Suppressor macrophage treated with lipopolysaccharide for 1 hour (primary cell): ENCODE measurements at regions not wholly inside any gene's neighbourhood (a gene's known extent, or its start where the extent isn't known, plus 50 kb on each side); places are given as distances from the start of the nearest gene placed in this dataset.
"Not testable (repeated sequence)": the region's sequence is repeated elsewhere in the genome, so short reads cannot be mapped to it uniquely, and the experiment has no call there.

Experiments used
- DNase-seq, 3 donors: peaks; one replicate each; pipeline ENCODE4 v3.0.0-alpha.2; 2020 to 2022

GRCh38 chr3:39657075-39657474 is 152.3 kb upstream of the MYRIP start:
- no peak for DNase-seq

DNA sequence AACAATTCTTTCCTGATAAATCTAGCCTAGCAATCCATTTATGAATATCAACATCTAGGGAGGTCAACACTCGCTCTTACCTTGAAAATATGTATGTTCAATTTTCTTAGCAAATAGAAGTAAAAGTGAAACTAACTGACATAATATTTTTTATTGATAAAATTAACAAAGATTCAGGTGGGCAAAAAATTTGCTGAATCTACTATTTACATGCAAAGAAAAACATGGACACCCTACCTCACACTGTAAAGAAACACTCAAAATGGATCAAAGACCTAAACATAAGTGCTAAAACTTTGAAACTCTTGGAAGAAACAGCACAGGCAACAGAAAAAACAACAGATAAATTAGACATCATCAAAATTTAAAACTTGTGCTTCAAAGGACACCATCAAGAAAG is 151.6 kb upstream of the MYRIP start:
- DNase-seq: no peak

- DNase-seq: no peak
Measured at GRCh38 chr3:39664931-39665330, 144.5 kb upstream of the MYRIP start.

- no peak for DNase-seq
Measured at GRCh38 chr3:39665441-39665840, 144.0 kb upstream of the MYRIP start.

DNA sequence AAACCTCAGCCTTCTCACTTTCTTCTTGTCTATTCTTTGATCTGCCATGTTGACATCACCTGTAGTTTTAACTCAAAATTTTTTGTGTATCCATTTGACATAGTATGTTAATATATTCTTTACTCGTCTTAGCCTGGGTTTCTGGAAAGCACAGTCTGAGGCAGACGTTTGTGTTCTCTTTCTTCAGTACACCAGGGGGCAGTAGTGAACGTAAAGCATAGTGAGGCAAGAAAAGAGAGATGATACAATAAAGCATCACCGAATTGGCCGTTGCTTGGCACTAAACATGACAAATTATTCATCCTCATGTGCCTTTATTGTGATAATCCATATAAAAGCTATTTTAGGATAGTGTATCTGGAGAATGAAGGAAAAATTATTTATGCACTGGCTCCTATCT is 141.0 kb upstream of the MYRIP start:
- DNase-seq: peak; percentile 62 to 78 (median 69)

GRCh38 chr3:39671116-39671515 is 138.3 kb upstream of the MYRIP start:
- peak in 1 of 3 donors; percentile 14 for DNase-seq

GRCh38 chr3:39671600-39671999 is 137.8 kb upstream of the MYRIP start:
- DNase-seq: no peak

DNA sequence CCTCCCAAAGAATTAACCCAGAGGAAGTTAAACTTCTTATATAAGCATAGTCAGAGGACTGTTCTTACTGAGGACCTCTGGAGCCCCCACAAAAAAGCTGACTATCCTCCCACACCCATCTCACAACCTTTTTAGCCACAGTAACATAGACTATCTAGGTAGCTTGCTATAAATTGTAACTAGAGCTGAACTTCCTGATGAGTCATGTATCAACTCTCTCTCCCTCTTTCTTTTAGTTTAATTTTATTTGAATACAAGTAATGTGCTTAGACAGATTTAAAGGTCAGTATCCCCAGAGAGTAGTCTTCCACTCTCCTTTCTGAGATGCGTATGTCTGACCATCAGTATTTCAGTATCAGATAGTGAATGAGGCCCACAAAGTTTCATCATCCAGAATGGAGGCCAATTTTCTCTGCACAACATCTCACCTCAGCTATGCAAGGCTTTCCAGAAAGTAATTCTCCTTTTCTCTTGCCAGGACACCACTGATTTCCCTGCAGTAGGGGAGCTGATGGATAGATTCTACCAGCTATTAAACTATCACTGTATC is 104.0 kb upstream of the MYRIP start:
- DNase-seq: no peak

GRCh38 chr3:39707314-39707909 is 102.0 kb upstream of the MYRIP start:
- DNase-seq: peak; percentile 51 to 58 (median 55)

DNA sequence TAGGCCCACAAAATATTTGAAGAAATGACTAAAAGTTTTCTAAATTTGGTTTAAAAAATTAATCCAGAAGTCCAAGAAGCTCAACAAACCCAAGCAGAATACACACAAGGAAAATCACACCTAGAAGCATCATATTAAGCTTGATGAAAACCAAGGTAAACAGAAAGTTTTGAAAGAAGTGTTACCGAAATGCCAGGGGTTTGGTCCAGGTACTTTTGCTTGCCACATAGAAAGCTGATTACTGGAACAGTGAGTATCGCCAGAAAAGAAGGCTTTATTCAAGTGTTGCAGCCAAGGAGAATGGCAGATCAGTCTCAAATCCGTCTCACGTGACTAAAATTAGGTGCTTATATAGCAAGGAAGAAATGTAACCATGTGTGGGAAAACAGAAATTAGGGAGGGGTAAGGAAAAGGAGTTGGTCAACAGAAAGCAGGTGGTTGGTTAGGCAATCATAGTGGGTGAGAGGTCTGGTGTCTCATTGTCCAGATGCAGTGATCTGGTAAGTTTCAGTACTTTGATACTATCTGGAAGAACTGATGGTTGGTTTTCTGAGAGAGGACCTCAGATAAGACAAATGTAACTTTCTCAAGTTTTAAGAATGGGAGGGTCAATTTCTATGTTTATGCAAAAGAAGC is 96.9 kb upstream of the MYRIP start:
- no peak for DNase-seq

DNA sequence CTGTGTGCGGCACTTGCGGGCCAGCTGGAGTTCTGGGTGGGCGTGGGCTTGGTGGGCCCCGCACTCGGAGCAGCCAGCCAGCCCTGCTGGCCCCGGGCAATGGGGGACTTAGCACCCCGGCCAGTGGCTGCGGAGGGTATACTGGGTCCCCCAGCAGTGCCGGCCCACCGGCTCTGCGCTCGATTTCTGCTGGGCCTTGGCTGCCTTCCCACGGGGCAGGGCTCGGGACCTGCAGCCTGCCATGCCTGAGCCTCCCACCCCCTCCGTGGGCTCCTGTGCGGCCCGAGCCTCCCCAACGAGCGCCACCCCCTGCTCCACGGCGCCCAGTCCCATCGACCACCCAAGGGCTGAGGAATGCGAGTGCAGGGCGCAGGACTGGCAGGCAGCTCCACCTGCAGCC is 96.1 kb upstream of the MYRIP start:
- DNase-seq: not testable (repeated sequence)

DNA sequence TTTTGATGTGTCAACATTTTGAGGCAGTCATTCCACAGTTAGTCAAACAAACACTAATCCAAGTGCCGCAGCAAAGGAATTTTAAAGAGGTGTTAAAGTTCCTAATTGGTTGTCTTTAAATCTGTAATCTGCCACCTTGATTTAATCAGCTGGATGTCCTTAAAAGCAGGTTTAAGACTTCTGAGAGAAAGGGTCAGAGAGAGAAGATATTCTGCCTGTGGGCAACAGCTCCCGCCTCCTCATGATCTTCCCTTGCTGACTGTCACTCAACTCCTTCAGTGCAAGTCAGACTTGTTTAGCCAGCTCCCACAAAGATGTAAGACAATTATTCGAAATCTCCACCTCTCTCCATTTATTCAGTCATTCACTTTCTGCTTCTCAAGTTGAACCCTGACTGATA is 92.6 kb upstream of the MYRIP start:
- no peak for DNase-seq

GRCh38 chr3:39718674-39719595 is 90.5 kb upstream of the MYRIP start:
- peak in 2 of 3 donors; percentile 3 to 11 for DNase-seq

- no peak for DNase-seq
Measured at GRCh38 chr3:39721076-39721475, 88.3 kb upstream of the MYRIP start.

DNA sequence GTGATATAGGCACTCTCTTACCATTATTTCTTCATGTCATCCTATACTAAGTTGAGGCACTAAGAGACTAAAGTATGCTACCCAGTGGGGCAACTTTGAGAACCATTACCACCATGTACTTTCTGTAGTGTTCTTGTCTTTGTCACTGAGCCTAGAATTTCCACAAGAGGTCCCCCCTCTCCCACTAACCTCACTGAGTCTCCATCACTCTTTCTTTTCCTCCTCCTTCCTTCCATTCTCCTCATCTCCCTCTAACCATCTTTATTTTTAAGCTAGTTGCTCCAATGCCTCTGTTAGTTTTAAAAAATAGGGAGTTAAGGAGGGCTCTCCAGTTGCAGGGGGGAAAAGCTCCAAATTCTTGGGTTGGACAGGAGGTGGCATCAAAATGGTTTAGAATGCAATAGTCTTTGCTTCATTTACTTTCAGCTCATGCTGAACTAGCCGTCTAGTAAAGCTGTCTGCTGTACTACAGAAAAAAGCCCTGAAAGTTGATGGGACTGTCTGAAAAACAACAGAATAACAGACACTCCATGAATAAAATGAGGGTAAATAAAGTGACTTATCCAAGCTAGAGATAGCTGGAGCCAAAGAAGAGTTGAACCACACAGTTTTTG is 85.1 kb upstream of the MYRIP start:
- no peak for DNase-seq

DNA sequence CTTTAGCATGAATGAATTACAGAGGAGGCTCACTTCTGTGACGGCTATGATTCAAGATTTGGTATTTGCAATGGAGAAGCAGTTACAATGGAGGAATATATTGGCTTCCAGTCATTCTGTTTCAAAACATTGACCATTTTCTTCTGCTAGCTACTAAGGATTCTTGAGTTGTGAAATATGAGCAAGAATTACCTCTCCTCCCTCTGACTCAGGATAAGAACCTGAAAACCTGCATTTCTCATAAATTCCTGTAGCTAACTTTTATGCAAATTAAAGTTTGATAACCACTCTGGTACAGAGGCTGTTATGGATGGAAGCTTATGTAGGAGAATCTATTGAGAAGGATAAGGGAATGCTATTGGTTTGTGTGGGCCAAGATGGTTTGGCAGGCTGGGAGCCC is 84.1 kb upstream of the MYRIP start:
- DNase-seq: no peak

DNA sequence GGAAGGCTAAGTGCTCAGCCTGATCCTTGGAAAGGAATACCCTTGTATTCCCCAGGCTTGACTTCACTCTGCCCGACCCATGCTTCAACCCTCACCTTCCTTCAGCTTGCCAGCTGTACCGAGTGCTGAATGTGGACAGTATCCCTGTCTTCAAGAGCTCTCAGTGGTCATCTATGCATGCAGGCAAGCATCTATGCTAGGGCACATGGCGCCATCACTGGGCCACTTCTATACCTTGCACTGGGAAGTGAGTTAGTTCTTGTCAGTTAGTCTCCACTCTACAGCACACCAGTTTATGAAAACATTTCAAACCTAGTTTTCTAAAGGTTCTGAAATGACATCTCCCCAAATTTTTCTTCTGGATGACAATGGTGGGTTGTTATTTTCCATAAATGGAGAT is 82.0 kb upstream of the MYRIP start:
- peak in 1 of 3 donors; percentile 8 for DNase-seq

DNA sequence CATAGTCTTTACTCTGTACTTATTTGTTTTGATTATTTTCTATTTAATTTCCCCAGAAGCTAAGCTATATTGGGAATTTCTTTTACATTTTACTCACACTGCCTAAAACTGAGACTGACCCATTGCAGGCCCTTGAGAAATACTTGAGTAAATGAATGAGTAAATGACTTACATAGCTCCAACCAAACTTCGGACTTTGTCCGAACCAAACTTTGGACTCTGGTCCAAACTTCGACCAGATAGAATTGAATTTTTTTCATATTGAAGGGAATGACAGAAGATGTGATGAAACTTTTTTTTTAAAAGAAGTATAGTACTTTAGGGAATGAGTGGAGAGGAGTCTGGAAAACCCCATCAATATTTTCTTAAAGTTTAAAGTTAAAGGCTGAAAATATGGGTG is 75.6 kb upstream of the MYRIP start:
- DNase-seq: no peak

DNA sequence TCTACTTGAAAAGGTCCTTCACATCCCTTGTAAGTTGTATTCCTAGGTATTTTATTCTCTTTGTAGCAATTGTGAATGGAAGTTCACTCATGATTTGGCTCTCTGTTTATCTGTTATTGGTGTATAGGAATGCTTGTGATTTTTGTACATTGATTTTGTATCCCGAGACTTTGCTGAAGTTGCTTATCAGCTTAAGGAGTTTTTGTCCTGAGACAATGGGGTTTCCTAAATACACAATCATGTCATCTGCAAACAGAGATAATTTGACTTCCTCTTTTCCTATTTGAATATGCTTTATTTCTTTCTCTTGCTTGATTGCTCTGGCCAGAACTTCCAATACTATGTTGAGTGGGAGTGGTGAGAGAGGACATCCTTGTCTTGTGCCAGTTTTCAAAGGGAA is 69.8 kb upstream of the MYRIP start:
- DNase-seq: not testable (repeated sequence)

DNA sequence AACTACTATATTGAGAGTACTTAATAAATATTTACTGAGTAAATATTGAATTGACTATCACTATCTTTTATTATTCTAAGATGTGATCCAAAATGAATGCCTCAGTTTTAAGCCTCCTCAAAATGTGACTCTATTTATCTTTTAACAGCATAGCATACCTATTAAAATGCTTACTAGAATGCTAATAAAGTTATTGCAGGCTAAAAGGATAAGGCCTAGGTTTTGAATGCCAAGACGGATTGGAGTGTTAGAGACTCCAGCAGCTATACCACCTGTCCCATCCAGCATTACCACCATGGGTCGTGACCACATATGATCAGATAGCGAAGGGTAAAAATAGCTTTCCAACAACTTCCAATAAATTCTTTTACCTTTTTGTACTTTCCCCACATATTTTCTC is 64.7 kb upstream of the MYRIP start:
- no peak for DNase-seq

- no peak for DNase-seq
Measured at GRCh38 chr3:39748002-39748401, 61.4 kb upstream of the MYRIP start.

DNA sequence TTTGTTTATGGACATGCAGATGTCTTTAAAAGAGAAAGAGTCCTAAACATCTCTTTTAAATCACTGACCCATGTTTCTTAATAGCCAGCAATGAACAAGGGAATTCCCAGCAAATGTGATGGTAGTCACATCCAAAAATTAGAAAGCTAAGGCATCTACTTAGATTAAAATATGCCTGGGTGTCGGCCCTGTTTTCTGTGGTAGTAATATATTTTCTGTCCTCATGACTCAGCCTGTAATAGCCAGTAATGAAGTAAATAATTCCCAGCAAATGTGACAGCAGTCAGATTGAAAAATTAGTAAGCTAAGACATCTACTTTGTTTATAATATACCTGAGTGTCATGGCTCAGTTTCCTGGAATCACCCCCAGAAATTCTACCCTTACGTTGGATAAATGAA is 60.6 kb upstream of the MYRIP start:
- DNase-seq: no peak

- DNase-seq: no peak
Measured at GRCh38 chr3:39750712-39751111, 58.7 kb upstream of the MYRIP start.
